Smooth muscle cell (in vitro differentiated cells): ENCODE measurements at regions not wholly inside any gene's neighbourhood (a gene's known extent, or its start where the extent isn't known, plus 50 kb on each side); places are given as distances from the start of the nearest gene placed in this dataset.

ENCODE experiments used
- DNase-seq: peaks from one replicate; lab custom pipeline; 2025; ENCODE audit not compliant: unreplicated experiment; lab: John Stamatoyannopoulos, UW
- H2AFZ ChIP-seq: fragments of 200-600 bp; sonication (generic); 2 replicates; pipeline ENCODE4 v1.6.0; 2016; ENCODE audit warnings: antibody characterized with exemption, low read depth, mild to moderate bottlenecking
- H3F3A ChIP-seq: fragments of 200-600 bp; sonication (generic); 2 replicates; pipeline ENCODE4 v1.6.0; 2017; ENCODE audit warnings: antibody characterized with exemption, low read depth
- H3K27ac ChIP-seq: fragments of 200-600 bp; sonication (generic); 2 replicates; pipeline ENCODE4 v1.5.1; 2016; ENCODE audit warnings: low read depth, mild to moderate bottlenecking
- H3K27me3 ChIP-seq: fragments of 200-600 bp; sonication (generic); 2 replicates; pipeline ENCODE4 v1.6.1; 2016; ENCODE audit warnings: low read depth, mild to moderate bottlenecking
- H3K36me3 ChIP-seq: fragments of 200-600 bp; sonication (generic); 2 replicates; pipeline ENCODE4 v1.5.1; 2016; ENCODE audit warnings: low read depth
- H3K4me1 ChIP-seq: fragments of 200-600 bp; sonication (generic); 2 replicates; pipeline ENCODE4 v1.5.1; 2016; ENCODE audit warnings: low read depth
- H3K4me2 ChIP-seq: fragments of 200-600 bp; sonication (generic); 2 replicates; pipeline ENCODE4 v1.6.0; 2016; ENCODE audit warnings: mild to moderate bottlenecking
- H3K4me3 ChIP-seq: fragments of 200-600 bp; sonication (generic); 2 replicates; pipeline ENCODE4 v1.5.1; 2016; ENCODE audit warnings: mild to moderate bottlenecking
- H3K79me2 ChIP-seq: fragments of 200-600 bp; sonication (generic); 2 replicates; pipeline ENCODE4 v1.6.0; 2016; ENCODE audit warnings: low read depth, mild to moderate bottlenecking
- H3K9ac ChIP-seq: fragments of 200-600 bp; sonication (generic); 2 replicates; pipeline ENCODE4 v1.6.0; 2016; ENCODE audit warnings: low read depth
- H3K9me3 ChIP-seq: fragments of 200-600 bp; sonication (generic); replicated peaks from 2 replicates; pipeline ENCODE4 v1.5.1; 2016; ENCODE audit warnings: low read depth
- H4K20me1 ChIP-seq: fragments of 200-600 bp; sonication (generic); 2 replicates; pipeline ENCODE4 v1.6.0; 2016; ENCODE audit warnings: low read depth
- CTCF ChIP-seq: fragments of 200-600 bp; sonication (generic); IDR thresholded peaks from 2 replicates; pipeline ENCODE4 v1.5.1; 2017; ENCODE audit warnings: borderline replicate concordance, mild to moderate bottlenecking, antibody characterized with exemption; ENCODE audit not compliant: insufficient read depth, poor library complexity, severe bottlenecking
- WGBS: methylation state at CpG from one replicate; pipeline ENCODE4 v1.1.7; 2016; ENCODE audit warnings: low lambda C conversion rate; 5-methylcytosine and 5-hydroxymethylcytosine counted together

- H3K79me2 ChIP-seq, result no peaks in the 10 kb centered on the region
- no peaks in the 10 kb centered on the region for H4K20me1 ChIP-seq
- no peak overlapping the region for H3K4me2 ChIP-seq
- DNase-seq, result no peak
- H3K36me3 ChIP-seq, result no peaks in the 10 kb centered on the region
- no peak overlapping the region for H3K27ac ChIP-seq
- 82% methylated on average over 9 of the region's 9 CpGs for WGBS
- no peaks in the 10 kb centered on the region for H3K4me1 ChIP-seq
- H3K4me3 ChIP-seq, result no peak overlapping the region
- peaks cover 4% of the 10 kb centered on the region for H3K27me3 ChIP-seq
- no peak overlapping the region for H3K9ac ChIP-seq
- TF ChIP-seq CTCF, result no peak
- H3F3A ChIP-seq, result no peaks in the 10 kb centered on the region
- H2AFZ ChIP-seq, result no peak overlapping the region
- H3K9me3 ChIP-seq, result no peaks in the 10 kb centered on the region
These were observed 1363.4 kb downstream of the BRD1 start for GRCh38 chr22:48464246-48464645.

GRCh38 chr22:48459859-48460823, 1367.5 kb downstream of the BRD1 start:
- Histone ChIP-seq H3K27me3 (peaks cover 4% of the 10 kb centered on the region), H3K9me3 (no peaks in the 10 kb centered on the region), H3K4me3 (no peak overlapping the region), H3K27ac (no peak overlapping the region), H3K79me2 (no peaks in the 10 kb centered on the region), H2AFZ (no peak overlapping the region), H3F3A (no peaks in the 10 kb centered on the region), H3K36me3 (no peaks in the 10 kb centered on the region), H3K4me1 (no peaks in the 10 kb centered on the region), H4K20me1 (no peaks in the 10 kb centered on the region), H3K4me2 (no peak overlapping the region), H3K9ac (no peak overlapping the region)
- no peak for TF ChIP-seq CTCF
- 88% methylated on average over 21 of the region's 21 CpGs for WGBS
- no peak for DNase-seq

- no peak overlapping the region for H3K4me3 ChIP-seq
- 92% methylated on average over 6 of the region's 6 CpGs for WGBS
- H3K9ac ChIP-seq, result no peak overlapping the region
- no peak for TF ChIP-seq CTCF
- peaks cover 4% of the 10 kb centered on the region for H3K27me3 ChIP-seq
- no peak overlapping the region for H2AFZ ChIP-seq
- H4K20me1 ChIP-seq, result no peaks in the 10 kb centered on the region
- no peaks in the 10 kb centered on the region for H3K36me3 ChIP-seq
- no peak overlapping the region for H3K27ac ChIP-seq
- no peak overlapping the region for H3K4me2 ChIP-seq
- H3F3A ChIP-seq, result no peaks in the 10 kb centered on the region
- no peaks in the 10 kb centered on the region for H3K79me2 ChIP-seq
- DNase-seq, result no peak
- no peaks in the 10 kb centered on the region for H3K9me3 ChIP-seq
- no peaks in the 10 kb centered on the region for H3K4me1 ChIP-seq
These were observed 1368.4 kb downstream of the BRD1 start for GRCh38 chr22:48459259-48459658.

- Histone ChIP-seq H3K79me2 (no peaks in the 10 kb centered on the region), H3K27ac (no peak overlapping the region), H3K9ac (no peak overlapping the region), H3K9me3 (no peaks in the 10 kb centered on the region), H3K4me3 (no peak overlapping the region), H3K27me3 (peaks cover 4% of the 10 kb centered on the region), H3K4me1 (no peaks in the 10 kb centered on the region), H4K20me1 (no peaks in the 10 kb centered on the region), H3K36me3 (no peaks in the 10 kb centered on the region), H3F3A (no peaks in the 10 kb centered on the region), H2AFZ (no peak overlapping the region), H3K4me2 (no peak overlapping the region)
- 90% methylated on average over 8 of the region's 8 CpGs for WGBS
- no peak for DNase-seq
- no peak for TF ChIP-seq CTCF
These were observed 1371.2 kb downstream of the BRD1 start for GRCh38 chr22:48456449-48456848.
